A673 (cell line): ENCODE measurements at regions not wholly inside any gene's neighbourhood (a gene's known extent, or its start where the extent isn't known, plus 50 kb on each side); places are given as distances from the start of the nearest gene placed in this dataset.
"Not testable (repeated sequence)": the region's sequence is repeated elsewhere in the genome, so short reads cannot be mapped to it uniquely, and the experiment has no call there.

Source experiments
- BruUV-seq: library from RNA; stranded (reverse); fragments of 400-500 nt; replicated peaks from 2 replicates; lab custom pipeline; 2021; lab: Mats Ljungman, UMichigan
- CTCF ChIA-PET: fragments of 300-600 bp; sonication (Branson Sonifier 250); formaldehyde crosslinking; loops from one replicate; lab custom pipeline; 2022; ENCODE audit warnings: antibody characterized with exemption; lab: Charles Lee
- POLR2A ChIA-PET: fragments of 300-600 bp; sonication (Branson Sonifier 250); formaldehyde crosslinking; loops from one replicate; lab custom pipeline; 2022; ENCODE audit warnings: antibody characterized with exemption; ENCODE audit not compliant: low non-redundant PET; lab: Charles Lee
- DNase-seq: peaks from one replicate; pipeline ENCODE4 v3.0.0-alpha.2; 2015; ENCODE audit warnings: low spot score
- H3K27ac ChIP-seq: fragments of 200-600 bp; sonication (generic); 2 replicates; pipeline ENCODE4 v1.5.1; 2016; ENCODE audit warnings: mixed run types, low read depth, mild to moderate bottlenecking, mixed read lengths, antibody characterized with exemption, low read length; ENCODE audit not compliant: poor library complexity, severe bottlenecking
- H3K27me3 ChIP-seq: fragments of 200-600 bp; sonication (generic); replicated peaks from 2 replicates; pipeline ENCODE4 v1.6.1; 2017; ENCODE audit warnings: mixed run types, low read depth, mild to moderate bottlenecking, mixed read lengths, antibody characterized with exemption, low read length; ENCODE audit not compliant: insufficient read depth, poor library complexity
- H3K36me3 ChIP-seq: fragments of 200-600 bp; sonication (generic); 2 replicates; pipeline ENCODE4 v1.6.1; 2016; ENCODE audit warnings: mixed run types, mild to moderate bottlenecking, mixed read lengths, antibody characterized with exemption, low read length; ENCODE audit not compliant: insufficient read depth, poor library complexity, severe bottlenecking
- H3K4me1 ChIP-seq: fragments of 200-600 bp; sonication (generic); 2 replicates; pipeline ENCODE4 v1.6.1; 2017; ENCODE audit warnings: mixed run types, mild to moderate bottlenecking, mixed read lengths, antibody characterized with exemption, low read length; ENCODE audit not compliant: insufficient read depth, poor library complexity, severe bottlenecking
- H3K4me3 ChIP-seq: fragments of 200-600 bp; sonication (generic); 2 replicates; pipeline ENCODE4 v1.5.1; 2016; ENCODE audit warnings: low read depth, mixed run types, mild to moderate bottlenecking, mixed read lengths, low read length; ENCODE audit not compliant: poor library complexity, severe bottlenecking
- H3K9me3 ChIP-seq: fragments of 200-600 bp; sonication (generic); 2 replicates; pipeline ENCODE4 v1.6.1; 2016; ENCODE audit warnings: mixed run types, low read depth, mild to moderate bottlenecking, mixed read lengths, antibody characterized with exemption, low read length; ENCODE audit not compliant: poor library complexity, severe bottlenecking
- EZH2 ChIP-seq: fragments of 200-600 bp; sonication (generic); IDR thresholded peaks from 2 replicates; pipeline ENCODE4 v1.6.1; 2017; ENCODE audit warnings: borderline replicate concordance, low read depth, mild to moderate bottlenecking, mixed read lengths, antibody characterized with exemption, low read length; ENCODE audit not compliant: poor library complexity, severe bottlenecking
- intact Hi-C: fragments of 100-400 bp; cut with micrococcal nuclease; formaldehyde crosslinking; loops from one replicate; pipeline ENCODE4 v1.10.0; 2022; ENCODE audit not compliant: unreplicated experiment
- TF ChIP-seq, protein P1 (sequence below): fragments of 300-800, 200-600 bp; sonication (generic); conservative IDR thresholded peaks from 2 replicates; pipeline ENCODE4 v1.5.1; 2017; ENCODE audit warnings: low read depth, mild to moderate bottlenecking, antibody characterized with exemption, low read length, moderate library complexity, mixed read lengths

DNA sequence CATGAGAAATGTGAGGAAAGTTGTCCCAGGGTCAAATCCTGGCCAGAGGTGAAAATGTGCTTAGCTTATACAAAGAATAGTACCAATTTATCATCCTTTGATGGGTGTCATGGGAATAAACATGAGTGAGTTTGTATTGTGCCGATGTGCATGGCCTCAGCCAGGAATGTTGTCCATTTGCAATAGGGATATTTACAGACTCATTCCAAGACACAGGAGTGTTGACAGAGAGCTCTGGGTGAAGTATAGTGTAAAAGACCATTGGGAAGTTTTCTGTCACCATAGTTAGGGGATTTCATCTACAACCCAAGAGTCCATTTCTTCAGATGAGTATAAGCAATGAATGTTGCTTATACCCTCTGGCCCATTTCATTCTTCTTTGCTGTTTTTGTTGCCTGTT lies 160.1 kb downstream of the DMAC1 start:
- no peaks in the 10 kb centered on the region for H3K27me3 ChIP-seq
- CTCF ChIA-PET, result no interaction called here
- no peaks in the 10 kb centered on the region for H3K4me1 ChIP-seq
- H3K4me3 ChIP-seq, result no peak overlapping the region
- no peaks in the 10 kb centered on the region for H3K36me3 ChIP-seq
- H3K9me3 ChIP-seq, result no peaks in the 10 kb centered on the region
- POLR2A ChIA-PET, result no interaction called here
- no peak overlapping the region for H3K27ac ChIP-seq
- DNase-seq, result no peak
- TF ChIP-seq EZH2, result no peak
- TF ChIP-seq, protein P1, sequence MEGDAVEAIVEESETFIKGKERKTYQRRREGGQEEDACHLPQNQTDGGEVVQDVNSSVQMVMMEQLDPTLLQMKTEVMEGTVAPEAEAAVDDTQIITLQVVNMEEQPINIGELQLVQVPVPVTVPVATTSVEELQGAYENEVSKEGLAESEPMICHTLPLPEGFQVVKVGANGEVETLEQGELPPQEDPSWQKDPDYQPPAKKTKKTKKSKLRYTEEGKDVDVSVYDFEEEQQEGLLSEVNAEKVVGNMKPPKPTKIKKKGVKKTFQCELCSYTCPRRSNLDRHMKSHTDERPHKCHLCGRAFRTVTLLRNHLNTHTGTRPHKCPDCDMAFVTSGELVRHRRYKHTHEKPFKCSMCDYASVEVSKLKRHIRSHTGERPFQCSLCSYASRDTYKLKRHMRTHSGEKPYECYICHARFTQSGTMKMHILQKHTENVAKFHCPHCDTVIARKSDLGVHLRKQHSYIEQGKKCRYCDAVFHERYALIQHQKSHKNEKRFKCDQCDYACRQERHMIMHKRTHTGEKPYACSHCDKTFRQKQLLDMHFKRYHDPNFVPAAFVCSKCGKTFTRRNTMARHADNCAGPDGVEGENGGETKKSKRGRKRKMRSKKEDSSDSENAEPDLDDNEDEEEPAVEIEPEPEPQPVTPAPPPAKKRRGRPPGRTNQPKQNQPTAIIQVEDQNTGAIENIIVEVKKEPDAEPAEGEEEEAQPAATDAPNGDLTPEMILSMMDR, result no peak
- intact Hi-C loops, result no loop called here
- no TSS peak for BruUV-seq

DNA sequence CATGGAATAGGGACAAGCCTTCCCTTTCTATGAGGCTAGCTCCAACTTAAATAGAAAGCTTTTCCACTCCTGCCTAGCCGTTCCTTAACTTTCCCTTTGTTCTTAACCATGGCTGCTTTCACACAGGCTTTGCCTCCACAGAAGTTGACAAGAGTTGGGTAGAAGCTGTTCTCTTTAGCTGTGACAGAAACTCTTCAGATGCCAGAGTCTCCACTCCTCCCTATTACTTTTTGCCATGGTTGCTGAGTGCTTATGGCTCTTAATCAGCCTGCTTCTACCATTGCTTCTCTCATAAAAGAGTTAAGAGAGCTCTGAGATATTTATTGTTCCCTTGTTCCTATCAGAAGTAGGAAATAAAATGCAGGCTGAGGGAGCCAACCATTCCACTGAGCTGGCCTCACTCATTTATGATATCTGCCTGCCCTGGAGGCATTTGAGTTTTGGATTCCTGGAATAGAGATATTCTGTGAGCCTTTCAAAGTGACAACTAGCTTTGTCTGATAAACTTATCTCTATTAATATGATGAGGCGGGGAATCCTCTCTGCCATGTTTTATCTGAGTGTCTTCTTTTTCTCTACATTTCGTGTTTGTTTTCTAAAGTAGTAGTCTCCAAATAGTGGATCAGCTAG lies 162.6 kb downstream of the DMAC1 start:
- DNase-seq, result no peak

DNA sequence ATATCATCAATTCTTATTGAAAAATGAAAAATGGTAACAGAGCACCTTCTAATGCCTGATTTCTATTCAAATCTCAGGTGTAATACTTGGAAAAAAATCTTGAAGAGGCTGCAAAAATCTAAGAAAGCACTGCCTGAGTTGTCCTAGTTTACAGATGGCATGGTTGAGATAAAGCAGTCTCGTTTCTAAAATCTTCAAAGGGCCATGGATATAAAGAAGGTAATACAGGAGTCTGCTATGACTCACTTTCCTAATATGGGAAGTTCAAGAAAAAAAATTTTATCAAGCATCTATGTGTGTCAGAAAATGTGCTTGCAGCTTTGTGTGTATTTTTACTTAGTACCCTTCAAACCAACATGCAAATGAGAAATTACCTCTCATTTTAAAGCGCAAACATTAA lies 163.3 kb downstream of the DMAC1 start:
- no TSS peak for BruUV-seq
- H3K27me3 ChIP-seq, result peaks cover 4% of the 10 kb centered on the region
- H3K36me3 ChIP-seq, result no peaks in the 10 kb centered on the region
- no peaks in the 10 kb centered on the region for H3K4me1 ChIP-seq
- no peaks in the 10 kb centered on the region for H3K9me3 ChIP-seq
- POLR2A ChIA-PET, result no interaction called here
- CTCF ChIA-PET, result no interaction called here
- no peak for TF ChIP-seq EZH2
- TF ChIP-seq, protein P1, result no peak
- H3K4me3 ChIP-seq, result no peak overlapping the region
- DNase-seq, result no peak
- no peak overlapping the region for H3K27ac ChIP-seq
- intact Hi-C loops, result no loop called here

More for the DNA sequence above, 162.6 kb downstream of the DMAC1 start:
- POLR2A ChIA-PET, result no interaction called here
- intact Hi-C loops, result no loop called here
- no peaks in the 10 kb centered on the region for H3K36me3 ChIP-seq
- no peak overlapping the region for H3K27ac ChIP-seq
- CTCF ChIA-PET, result no interaction called here
- peaks cover 4% of the 10 kb centered on the region for H3K27me3 ChIP-seq
- H3K4me1 ChIP-seq, result no peaks in the 10 kb centered on the region
- TF ChIP-seq EZH2, result no peak
- TF ChIP-seq, protein P1, result no peak
- H3K9me3 ChIP-seq, result no peaks in the 10 kb centered on the region
- BruUV-seq, result no TSS peak
- H3K4me3 ChIP-seq, result no peak overlapping the region

DNA sequence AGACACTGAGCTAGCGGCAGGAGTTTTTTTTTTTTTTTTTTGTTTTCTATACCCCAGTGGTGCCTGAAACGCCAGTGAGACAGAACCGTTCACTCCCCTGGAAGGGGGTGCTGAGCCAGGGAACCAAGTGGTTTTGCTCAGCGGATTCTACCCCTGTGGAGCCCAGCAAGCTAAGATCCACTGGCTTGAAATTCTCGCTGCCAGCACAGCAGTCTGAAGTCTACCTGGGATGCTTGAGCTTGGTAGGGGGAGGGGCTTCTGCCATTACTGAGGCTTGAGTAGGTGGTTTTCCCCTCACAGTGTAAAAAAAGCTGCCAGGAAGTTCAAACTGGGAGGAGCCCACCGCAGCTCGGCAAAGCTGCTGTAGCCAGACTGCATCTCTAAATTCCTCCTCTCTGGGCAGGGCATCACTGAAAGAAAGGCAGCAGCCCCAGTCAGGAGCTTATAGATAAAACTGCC lies 173.0 kb downstream of the DMAC1 start:
- H3K4me1 ChIP-seq, H3K27ac ChIP-seq, H3K27me3 ChIP-seq, POLR2A ChIA-PET, CTCF ChIA-PET, H3K4me3 ChIP-seq, DNase-seq, H3K9me3 ChIP-seq, H3K36me3 ChIP-seq, BruUV-seq, intact Hi-C loops: not testable (repeated sequence)
